CD4-positive, alpha-beta memory T cell (primary cell): ENCODE measurements at regions not wholly inside any gene's neighbourhood (a gene's known extent, or its start where the extent isn't known, plus 50 kb on each side); places are given as distances from the start of the nearest gene placed in this dataset.
"Not testable (repeated sequence)": the region's sequence is repeated elsewhere in the genome, so short reads cannot be mapped to it uniquely, and the experiment has no call there.

Experiments
- CTCF ChIA-PET: fragments of 350-600 bp; sonication (Branson Sonifier 250); formaldehyde crosslinking; loops from one replicate; lab custom pipeline; 2021; ENCODE audit warnings: inconsistent platforms; ENCODE audit not compliant: partially characterized antibody; lab: Charles Lee
- POLR2A ChIA-PET: fragments of 350-600 bp; sonication (Branson Sonifier 250); formaldehyde crosslinking; loops from one replicate; lab custom pipeline; 2021; ENCODE audit not compliant: partially characterized antibody; lab: Charles Lee
- DNase-seq, 5 donors: peaks; one replicate each; pipeline versions ENCODE4 v3.0.0 to v3.0.0-alpha.2; 2020 to 2022; ENCODE audit warnings: mixed read lengths in 1 of 5
- H3K27ac ChIP-seq: one replicate; pipeline ENCODE4 v1.7.0; 2013; ENCODE audit warnings: low read depth, low read length
- H3K27me3 ChIP-seq: 2 replicates; pipeline ENCODE4 v1.7.0; 2013; ENCODE audit warnings: mild to moderate bottlenecking, low read length, moderate library complexity; ENCODE audit not compliant: insufficient read depth
- H3K36me3 ChIP-seq: 2 replicates; pipeline ENCODE4 v1.7.0; 2013; ENCODE audit warnings: mild to moderate bottlenecking, low read length, moderate library complexity; ENCODE audit not compliant: insufficient read depth
- H3K4me1 ChIP-seq: 2 replicates; pipeline ENCODE4 v1.7.0; 2013; ENCODE audit warnings: mild to moderate bottlenecking, low read length, moderate library complexity; ENCODE audit not compliant: insufficient read depth
- H3K4me3 ChIP-seq, 2 donors: one replicate each; pipeline ENCODE4 v1.7.0; 2013; ENCODE audit warnings: low read length in 2 of 2, mild to moderate bottlenecking in 1 of 2
- H3K9me3 ChIP-seq, 2 donors: one replicate each; pipeline ENCODE4 v1.7.0; 2013; ENCODE audit warnings: low read length in 2 of 2, control low read depth in 1 of 2; ENCODE audit not compliant: control insufficient read depth in 1 of 2
- H3K27ac Mint-ChIP-seq, 7 donors: one replicate each; pipeline ENCODE4 v1.8.0; 2020 to 2021; ENCODE audit warnings: mixed read lengths in 7 of 7, mild to moderate bottlenecking in 6 of 7, inconsistent platforms in 3 of 7, moderate library complexity in 3 of 7
- H3K27me3 Mint-ChIP-seq, 2 donors: one replicate each; pipeline ENCODE4 v1.8.0; 2020 to 2021; ENCODE audit warnings: mixed read lengths in 2 of 2
- H3K36me3 Mint-ChIP-seq, 2 donors: one replicate each; pipeline ENCODE4 v1.8.0; 2020 to 2021; ENCODE audit warnings: mixed read lengths in 2 of 2, inconsistent platforms in 1 of 2, mild to moderate bottlenecking in 1 of 2
- H3K4me1 Mint-ChIP-seq, 4 donors: one replicate each; pipeline ENCODE4 v1.8.0; 2020 to 2021; ENCODE audit warnings: mixed read lengths in 4 of 4, mild to moderate bottlenecking in 1 of 4
- H3K4me3 Mint-ChIP-seq, 8 donors: one replicate each; pipeline ENCODE4 v1.8.0; 2020 to 2021; ENCODE audit warnings: mixed read lengths in 8 of 8, mild to moderate bottlenecking in 7 of 8, moderate library complexity in 6 of 8, inconsistent platforms in 3 of 8
- H3K9me3 Mint-ChIP-seq, 8 donors: one replicate each; pipeline ENCODE4 v1.8.0; 2020 to 2021; ENCODE audit warnings: mixed read lengths in 8 of 8, mild to moderate bottlenecking in 5 of 8, inconsistent platforms in 3 of 8, moderate library complexity in 1 of 8
- intact Hi-C: fragments of 100-400 bp; cut with micrococcal nuclease; formaldehyde crosslinking; loops from one replicate; pipeline ENCODE4 v1.15.1; 2023

GRCh38 chr20:30387823-30388222 lies 869.6 kb upstream of the DEFB115 start:
- H3K4me3 ChIP-seq, CTCF ChIA-PET, H3K27me3 Mint-ChIP-seq, H3K4me1 ChIP-seq, H3K27me3 ChIP-seq, H3K9me3 Mint-ChIP-seq, H3K27ac Mint-ChIP-seq, H3K27ac ChIP-seq, intact Hi-C loops, H3K36me3 ChIP-seq, DNase-seq, H3K9me3 ChIP-seq, H3K4me3 Mint-ChIP-seq, POLR2A ChIA-PET: not testable (repeated sequence)
- Mint-ChIP-seq H3K36me3 (peaks cover 37 to 44% of the 10 kb centered on the region in 2 donors), H3K4me1 (peaks cover 0 to 27% (median 13%) of the 10 kb centered on the region in 4 donors)

- H3K9me3 Mint-ChIP-seq, intact Hi-C loops, H3K4me1 Mint-ChIP-seq, H3K27me3 Mint-ChIP-seq, H3K9me3 ChIP-seq, H3K4me3 Mint-ChIP-seq, H3K27ac ChIP-seq, H3K36me3 ChIP-seq, H3K4me3 ChIP-seq, H3K27ac Mint-ChIP-seq, POLR2A ChIA-PET, CTCF ChIA-PET, H3K27me3 ChIP-seq, DNase-seq, H3K4me1 ChIP-seq: not testable (repeated sequence)
- peaks cover 37 to 43% of the 10 kb centered on the region in 2 donors for H3K36me3 Mint-ChIP-seq
Measured at GRCh38 chr20:30393523-30393922, 863.9 kb upstream of the DEFB115 start.

GRCh38 chr20:30397111-30397510 lies 860.4 kb upstream of the DEFB115 start:
- H3K27ac ChIP-seq, POLR2A ChIA-PET: not testable (repeated sequence)

GRCh38 chr20:30405061-30405460 lies 852.4 kb upstream of the DEFB115 start:
- CTCF ChIA-PET, H3K4me3 ChIP-seq, intact Hi-C loops, DNase-seq, POLR2A ChIA-PET, H3K4me1 ChIP-seq, H3K27me3 ChIP-seq, H3K27ac Mint-ChIP-seq, H3K4me3 Mint-ChIP-seq, H3K27ac ChIP-seq, H3K27me3 Mint-ChIP-seq, H3K36me3 ChIP-seq, H3K9me3 ChIP-seq, H3K4me1 Mint-ChIP-seq: not testable (repeated sequence)
- H3K36me3 Mint-ChIP-seq = peaks cover 29 to 38% of the 10 kb centered on the region in 2 donors
- H3K9me3 Mint-ChIP-seq = peaks cover 2 to 52% (median 28%) of the 10 kb centered on the region in 8 donors

More at GRCh38 chr20:30397111-30397510, 860.4 kb upstream of the DEFB115 start:
- H3K9me3 Mint-ChIP-seq = peaks cover 0 to 13% (median 5%) of the 10 kb centered on the region in 8 donors
- CTCF ChIA-PET, H3K4me3 Mint-ChIP-seq, H3K4me3 ChIP-seq, H3K4me1 ChIP-seq, intact Hi-C loops, H3K36me3 ChIP-seq, H3K27me3 Mint-ChIP-seq, H3K4me1 Mint-ChIP-seq, DNase-seq, H3K9me3 ChIP-seq, H3K27me3 ChIP-seq: not testable (repeated sequence)
- peak overlapping the region in 1 of 7 donors; percentile 6 for H3K27ac Mint-ChIP-seq
- peaks cover 51 to 57% of the 10 kb centered on the region in 2 donors for H3K36me3 Mint-ChIP-seq

GRCh38 chr20:30405585-30405984 lies 851.9 kb upstream of the DEFB115 start:
- intact Hi-C loops, POLR2A ChIA-PET, H3K27me3 Mint-ChIP-seq, H3K9me3 ChIP-seq, H3K27ac ChIP-seq, H3K4me3 ChIP-seq, H3K4me1 ChIP-seq, H3K36me3 ChIP-seq, H3K4me3 Mint-ChIP-seq, H3K27me3 ChIP-seq, DNase-seq, H3K4me1 Mint-ChIP-seq, H3K27ac Mint-ChIP-seq, CTCF ChIA-PET: not testable (repeated sequence)
- Mint-ChIP-seq H3K9me3 (peaks cover 2 to 54% (median 30%) of the 10 kb centered on the region in 8 donors), H3K36me3 (peaks cover 24 to 33% of the 10 kb centered on the region in 2 donors)

GRCh38 chr20:30406370-30406769 lies 851.1 kb upstream of the DEFB115 start:
- H3K27me3 ChIP-seq, H3K36me3 ChIP-seq, H3K4me1 Mint-ChIP-seq, H3K4me3 Mint-ChIP-seq, H3K27ac ChIP-seq, intact Hi-C loops, DNase-seq, CTCF ChIA-PET, H3K27ac Mint-ChIP-seq, H3K4me1 ChIP-seq, POLR2A ChIA-PET, H3K4me3 ChIP-seq, H3K9me3 ChIP-seq, H3K27me3 Mint-ChIP-seq: not testable (repeated sequence)
- H3K9me3 Mint-ChIP-seq = peaks cover 3 to 54% (median 37%) of the 10 kb centered on the region in 8 donors
- H3K36me3 Mint-ChIP-seq = peaks cover 16 to 25% of the 10 kb centered on the region in 2 donors

GRCh38 chr20:30412972-30413371 lies 844.5 kb upstream of the DEFB115 start:
- Histone ChIP-seq H3K4me1 (no peaks in the 10 kb centered on the region), H3K9me3 (no peaks in the 10 kb centered on the region), H3K36me3 (no peaks in the 10 kb centered on the region), H3K27ac (no peak overlapping the region), H3K4me3 (no peak overlapping the region), H3K27me3 (no peaks in the 10 kb centered on the region)
- Mint-ChIP-seq H3K36me3 (peaks cover 4 to 13% of the 10 kb centered on the region in 2 donors), H3K27me3 (no peaks in the 10 kb centered on the region), H3K9me3 (peaks cover 8 to 68% (median 37%) of the 10 kb centered on the region in 8 donors), H3K27ac (no peak overlapping the region), H3K4me3 (no peak overlapping the region), H3K4me1 (no peaks in the 10 kb centered on the region)
- POLR2A ChIA-PET = no interaction called here
- CTCF ChIA-PET = no interaction called here
- intact Hi-C loops = no loop called here
- DNase-seq = no peak

GRCh38 chr20:30417387-30417786 lies 840.1 kb upstream of the DEFB115 start:
- H3K9me3 ChIP-seq, H3K27ac ChIP-seq, POLR2A ChIA-PET, CTCF ChIA-PET, H3K4me1 Mint-ChIP-seq, H3K4me1 ChIP-seq, H3K27me3 Mint-ChIP-seq, H3K4me3 ChIP-seq, intact Hi-C loops, H3K4me3 Mint-ChIP-seq, H3K27ac Mint-ChIP-seq, DNase-seq, H3K27me3 ChIP-seq, H3K36me3 ChIP-seq: not testable (repeated sequence)
- Mint-ChIP-seq H3K9me3 (peaks cover 4 to 36% (median 17%) of the 10 kb centered on the region in 8 donors), H3K36me3 (peaks cover 4 to 16% of the 10 kb centered on the region in 2 donors)
